ENCODE measurements at regions not wholly inside any gene's neighbourhood (a gene's known extent, or its start where the extent isn't known, plus 50 kb on each side); places are given as distances from the start of the nearest gene placed in this dataset.

DNA sequence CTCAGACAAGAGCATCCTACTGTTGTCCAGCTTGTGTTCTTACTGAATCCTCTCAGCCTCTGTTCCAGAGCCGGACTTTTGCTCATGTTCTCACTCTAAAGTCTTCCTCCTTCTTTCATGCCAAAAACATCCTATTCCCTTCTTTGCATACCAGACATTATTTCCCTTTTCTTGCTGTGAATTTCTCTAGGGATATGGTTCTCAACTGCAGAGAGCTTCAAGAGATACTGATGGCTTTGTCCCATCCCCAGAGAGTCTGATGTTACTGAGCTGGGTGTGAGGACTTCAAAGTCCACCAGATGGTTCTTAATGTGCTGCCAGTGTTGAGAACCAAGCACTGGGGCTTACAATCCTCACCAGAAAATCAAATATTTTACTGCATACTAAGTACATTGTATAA, 98.6 kb upstream of the FER start:
- DNase-seq = no peak

GRCh38 chr5:108642170-108642906, 105.4 kb upstream of the FER start:
- DNase-seq = peak; percentile 58

GRCh38 chr5:108641596-108641995, 106.1 kb upstream of the FER start:
- DNase-seq = no peak

DNA sequence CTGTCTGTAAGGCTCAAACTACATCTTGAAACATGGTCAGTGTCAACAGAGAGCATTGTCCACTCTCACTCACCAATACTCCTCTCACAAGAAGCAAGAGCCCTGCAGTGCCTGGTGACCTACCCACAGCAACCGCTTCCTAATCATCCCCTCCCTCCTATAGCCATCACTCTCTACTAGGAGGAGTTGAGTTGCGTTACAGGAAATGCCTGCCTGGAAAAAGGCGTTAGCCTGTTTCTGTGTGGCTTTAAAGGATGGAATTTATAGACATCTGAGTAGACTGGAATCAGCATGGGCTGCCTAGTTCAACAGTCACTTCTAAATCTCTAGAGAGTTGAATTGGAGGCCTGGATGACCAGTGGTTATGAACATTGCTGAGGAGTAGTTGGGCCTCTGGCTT, 108.3 kb upstream of the FER start:
- DNase-seq = no peak

DNA sequence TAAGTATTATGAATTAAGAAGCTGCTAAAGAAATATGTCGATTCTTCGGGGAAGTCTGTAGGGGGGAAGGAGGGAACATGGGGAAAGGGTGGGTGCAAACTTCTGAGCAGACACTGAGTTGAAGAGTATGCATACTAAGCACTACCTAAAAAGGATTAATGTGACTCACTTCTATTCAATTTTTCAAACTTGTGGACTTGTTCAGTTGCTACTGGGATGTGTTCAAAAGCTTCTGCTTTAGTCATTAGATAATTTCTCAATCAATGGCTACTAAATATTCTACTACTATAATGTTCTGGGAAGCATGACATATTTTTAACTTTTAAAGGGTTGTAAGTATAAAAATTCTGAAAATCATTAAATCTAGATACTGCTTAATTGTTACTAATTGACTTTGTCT, 109.7 kb upstream of the FER start:
- no peak for DNase-seq

DNA sequence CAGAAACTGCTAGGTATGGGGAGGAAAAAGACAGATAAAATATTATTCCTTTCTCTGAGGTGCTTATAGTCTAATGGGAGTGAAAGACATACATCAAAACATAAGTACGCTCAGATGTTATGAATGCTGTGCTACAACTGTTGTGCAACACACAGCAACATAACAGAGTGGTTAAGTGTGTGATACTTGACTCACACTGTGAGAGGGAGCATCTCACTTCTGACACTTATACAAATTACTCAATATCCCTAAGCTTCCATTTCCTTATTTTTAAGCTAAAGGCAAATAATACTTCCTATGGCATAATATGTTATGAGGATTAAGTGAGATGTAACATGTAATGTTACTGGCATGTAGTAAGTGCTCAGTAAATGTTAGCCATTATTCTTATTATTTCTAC, 110.6 kb upstream of the FER start:
- no peak for DNase-seq

GRCh38 chr5:108636135-108636853, 111.4 kb upstream of the FER start:
- no peak for DNase-seq

DNA sequence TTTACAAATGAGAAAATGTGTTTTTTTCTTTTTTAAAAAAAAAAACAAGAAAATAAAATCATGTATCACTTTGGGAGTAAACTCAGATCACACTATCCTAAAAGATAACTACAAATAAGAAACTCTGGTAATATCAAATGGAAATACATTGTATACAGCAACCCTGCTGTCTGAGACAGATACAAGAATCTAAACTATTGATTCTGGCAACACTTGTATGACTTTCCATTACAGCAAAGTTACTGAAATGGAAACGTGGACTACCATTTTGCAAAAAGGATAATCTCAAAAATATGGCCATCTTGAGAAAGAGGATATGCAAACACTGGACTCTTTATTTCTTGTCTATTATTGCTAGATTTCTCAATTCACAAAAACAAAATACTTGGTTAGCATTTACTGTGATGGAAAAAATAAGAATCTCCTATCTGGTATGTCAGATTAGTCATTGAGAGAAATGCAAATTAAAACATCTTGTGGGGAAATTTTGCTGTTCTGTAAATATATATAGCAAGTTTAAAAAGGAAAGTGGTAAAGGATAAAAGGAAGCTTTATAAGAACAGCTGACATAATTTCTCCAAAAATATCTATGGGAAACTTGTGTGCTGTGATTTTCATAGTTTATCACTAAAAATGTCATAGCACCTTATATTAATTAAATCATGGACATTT, 112.9 kb upstream of the FER start:
- no peak for DNase-seq

GRCh38 chr5:108634010-108634616, 113.6 kb upstream of the FER start:
- no peak for DNase-seq

DNA sequence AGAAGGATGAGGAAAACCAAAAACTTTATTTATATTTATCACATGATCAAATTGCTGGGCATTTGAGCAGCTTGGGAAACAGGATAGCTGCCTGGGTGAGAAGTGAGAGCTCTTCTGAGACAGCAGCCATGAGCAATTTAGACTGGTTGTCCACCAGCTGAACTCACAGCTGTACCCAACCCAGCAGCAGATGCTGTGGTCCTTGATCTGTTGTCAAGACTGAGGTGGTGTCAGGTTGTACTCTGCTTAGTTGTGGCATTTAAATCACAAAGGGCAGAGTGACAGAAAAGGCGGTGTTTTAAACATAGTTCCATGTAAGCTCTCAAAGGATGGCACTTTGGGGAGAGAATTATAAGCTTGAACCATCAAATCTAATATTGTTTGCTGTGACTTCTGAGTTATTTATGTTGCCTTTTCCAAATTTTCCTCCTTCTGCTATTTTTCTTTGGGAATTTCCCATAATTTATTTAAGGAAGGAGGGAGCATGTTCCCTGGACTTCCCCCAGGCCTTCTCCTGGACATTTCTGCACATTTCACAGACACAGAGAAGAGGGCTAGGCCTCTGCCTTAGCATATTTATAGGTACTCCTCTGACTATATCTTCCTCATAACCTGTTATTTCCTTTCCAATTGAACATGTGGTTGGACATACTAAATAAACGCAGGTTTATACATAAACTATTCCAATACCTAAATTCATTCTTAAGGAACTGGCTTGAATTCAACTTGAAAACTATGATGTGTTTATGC, 117.7 kb upstream of the FER start:
- no peak for DNase-seq

- DNase-seq = no peak
These were observed 122.0 kb upstream of the FER start for GRCh38 chr5:108625654-108626053.

GRCh38 chr5:108623826-108624225, 123.9 kb upstream of the FER start:
- DNase-seq = no peak

DNA sequence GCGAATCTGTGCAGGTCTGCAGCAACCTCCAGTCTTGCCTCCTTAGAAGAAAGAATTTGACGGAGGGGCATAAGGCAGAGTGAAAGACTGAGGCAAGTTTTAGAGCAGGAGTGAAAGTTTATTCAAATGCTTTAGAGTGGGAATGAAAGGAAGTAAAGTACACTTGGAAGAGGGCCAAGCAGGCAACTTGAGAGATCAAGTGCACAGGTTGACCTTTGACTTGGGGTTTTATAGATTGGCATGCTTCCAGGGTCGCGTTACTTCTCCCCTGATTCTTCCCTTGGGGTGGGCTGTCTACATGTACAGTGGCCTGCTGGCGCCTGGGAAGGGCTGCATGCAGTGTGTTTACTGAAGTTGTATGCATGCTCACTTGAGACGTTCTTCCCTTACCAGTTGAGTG, 127.2 kb upstream of the FER start:
- no peak for DNase-seq

DNA sequence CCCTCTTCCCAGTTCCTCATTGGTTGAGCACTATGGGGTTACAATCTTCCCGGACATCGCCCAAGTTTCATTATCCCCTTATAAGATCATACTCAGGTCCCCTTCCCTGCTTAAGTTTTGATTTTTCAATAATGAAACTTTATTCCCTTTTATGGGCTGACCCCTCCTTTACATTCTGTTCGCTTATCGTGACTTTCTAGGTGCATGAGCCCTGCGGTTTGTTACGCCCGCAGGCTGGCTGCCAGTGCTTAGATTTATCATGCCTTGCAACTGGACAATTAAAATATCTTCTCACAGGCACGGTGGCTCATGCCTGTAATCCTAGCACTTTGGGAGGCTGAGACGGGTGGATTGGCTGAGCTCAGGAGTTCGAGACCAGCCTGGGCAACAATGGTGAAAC, 127.9 kb upstream of the FER start:
- no peak for DNase-seq

- no peak for DNase-seq
These were observed 129.9 kb upstream of the FER start for GRCh38 chr5:108617467-108618435.

GRCh38 chr5:108615216-108615615, 132.5 kb upstream of the FER start:
- no peak for DNase-seq

DNA sequence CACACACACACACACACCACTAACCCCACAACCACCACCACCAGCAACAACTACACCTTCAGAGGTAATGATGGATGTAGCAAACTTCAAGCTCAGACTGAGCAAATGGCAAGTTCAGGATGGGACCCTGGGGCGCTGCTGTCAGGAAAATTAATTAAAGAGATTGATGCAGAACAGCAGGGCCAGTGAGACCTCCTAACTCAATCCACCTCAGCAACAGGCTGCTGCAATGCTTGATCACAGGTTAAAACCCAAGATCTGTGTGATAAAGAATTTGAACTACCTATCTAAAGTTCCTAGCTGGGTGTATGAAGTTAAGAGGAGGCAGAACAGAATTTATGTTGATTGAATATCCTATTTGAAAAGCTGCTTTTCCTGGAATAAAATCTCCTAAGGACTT, 140.3 kb upstream of the FER start:
- no peak for DNase-seq

DNA sequence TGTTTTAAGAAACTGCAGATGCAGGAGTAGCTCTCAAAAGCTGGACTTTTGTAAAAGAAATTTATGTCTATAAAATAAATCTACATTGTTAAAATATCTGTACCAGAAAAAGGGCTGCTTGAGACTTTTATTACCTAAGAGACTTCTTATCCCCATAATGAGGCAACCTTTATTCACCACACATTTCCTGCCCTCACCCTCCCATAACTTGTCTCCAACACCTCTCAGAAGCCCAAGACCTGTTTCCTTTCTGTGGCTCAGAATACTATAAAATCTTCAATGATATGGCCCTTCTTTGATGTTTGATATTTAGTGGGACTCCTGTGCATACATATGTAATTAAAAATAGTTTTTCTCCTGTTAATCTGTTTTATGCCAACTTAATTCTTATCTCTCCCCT, 141.5 kb upstream of the FER start:
- no peak for DNase-seq

DNA sequence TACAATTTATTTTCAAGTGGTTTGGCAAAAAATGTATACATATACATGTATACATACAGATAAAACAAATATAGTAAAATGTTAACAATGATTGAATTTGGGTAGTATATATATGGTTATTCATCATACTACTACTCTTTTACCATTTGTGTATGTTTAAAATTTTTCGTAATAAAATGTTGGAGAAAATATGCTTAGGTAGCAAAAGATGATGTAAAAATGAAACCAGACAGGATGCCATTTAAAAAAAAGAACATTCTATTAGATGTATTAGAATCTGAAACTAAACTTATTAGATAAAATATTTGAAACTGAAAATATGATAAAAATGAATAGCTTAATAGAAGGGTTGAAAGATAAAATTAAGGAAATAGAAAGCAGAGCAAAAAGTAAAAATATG, 144.9 kb upstream of the FER start:
- DNase-seq = no peak

GRCh38 chr5:108590799-108591198, 156.9 kb upstream of the FER start:
- DNase-seq = no peak

- DNase-seq = no peak
These were observed 159.4 kb upstream of the FER start for GRCh38 chr5:108588323-108588722.

GRCh38 chr5:108587821-108588220, 159.9 kb upstream of the FER start:
- DNase-seq = no peak
